ENCODE measurements at regions not wholly inside any gene's neighbourhood (a gene's known extent, or its start where the extent isn't known, plus 50 kb on each side); places are given as distances from the start of the nearest gene placed in this dataset.

DNA sequence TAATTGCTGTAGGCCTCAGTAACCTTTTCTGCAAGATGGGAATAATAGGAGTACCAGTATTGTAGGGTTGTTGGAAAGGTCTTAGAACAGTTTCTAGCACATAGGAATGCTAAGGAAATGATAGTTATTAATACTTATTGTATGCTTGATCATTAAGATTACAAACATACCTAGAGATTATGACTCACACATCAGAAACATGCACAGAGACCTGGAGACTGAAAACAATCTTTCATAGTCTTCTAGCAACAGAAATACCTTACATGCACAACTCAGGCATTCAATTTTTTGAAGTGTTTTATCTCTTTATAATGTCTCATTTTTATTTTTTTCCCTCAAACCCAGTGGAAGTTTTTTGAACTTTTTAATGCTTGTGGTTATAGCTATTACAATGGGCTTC lies 104.4 kb upstream of the ZBTB20 start:
- H3K4me3 ChIP-seq (ENCODE audit: insufficient read depth, low read length, poor library complexity, severe bottlenecking) = no peak overlapping the region
- TF ChIP-seq, protein P1, sequence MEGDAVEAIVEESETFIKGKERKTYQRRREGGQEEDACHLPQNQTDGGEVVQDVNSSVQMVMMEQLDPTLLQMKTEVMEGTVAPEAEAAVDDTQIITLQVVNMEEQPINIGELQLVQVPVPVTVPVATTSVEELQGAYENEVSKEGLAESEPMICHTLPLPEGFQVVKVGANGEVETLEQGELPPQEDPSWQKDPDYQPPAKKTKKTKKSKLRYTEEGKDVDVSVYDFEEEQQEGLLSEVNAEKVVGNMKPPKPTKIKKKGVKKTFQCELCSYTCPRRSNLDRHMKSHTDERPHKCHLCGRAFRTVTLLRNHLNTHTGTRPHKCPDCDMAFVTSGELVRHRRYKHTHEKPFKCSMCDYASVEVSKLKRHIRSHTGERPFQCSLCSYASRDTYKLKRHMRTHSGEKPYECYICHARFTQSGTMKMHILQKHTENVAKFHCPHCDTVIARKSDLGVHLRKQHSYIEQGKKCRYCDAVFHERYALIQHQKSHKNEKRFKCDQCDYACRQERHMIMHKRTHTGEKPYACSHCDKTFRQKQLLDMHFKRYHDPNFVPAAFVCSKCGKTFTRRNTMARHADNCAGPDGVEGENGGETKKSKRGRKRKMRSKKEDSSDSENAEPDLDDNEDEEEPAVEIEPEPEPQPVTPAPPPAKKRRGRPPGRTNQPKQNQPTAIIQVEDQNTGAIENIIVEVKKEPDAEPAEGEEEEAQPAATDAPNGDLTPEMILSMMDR (IDR thresholded peaks at IDR 0.05; ENCODE audit: insufficient read depth, low read length, poor library complexity, severe bottlenecking) = no peak
- TF ChIP-seq EZH2phosphoT487 (conservative IDR thresholded peaks at IDR 0.05; ENCODE audit: low read length) = no peak
- H3K9me2 ChIP-seq (replicated peaks; ENCODE audit: insufficient read depth, low read length) = no peaks in the 10 kb centered on the region
- no peaks in the 10 kb centered on the region for H4K20me1 ChIP-seq (ENCODE audit: low read depth, low read length)
- no peaks in the 10 kb centered on the region for H3K9me3 ChIP-seq (ENCODE audit: insufficient read depth, low read length)
- H3F3A ChIP-seq (ENCODE audit: insufficient read depth) = no peaks in the 10 kb centered on the region
- no peak overlapping the region for H3K4me2 ChIP-seq (ENCODE audit: low read depth, low read length, poor library complexity, severe bottlenecking)
- no peaks in the 10 kb centered on the region for H3K36me3 ChIP-seq (ENCODE audit: low read length)
- H2AFZ ChIP-seq (ENCODE audit: low read depth, low read length, severe bottlenecking) = no peak overlapping the region
- H3K79me2 ChIP-seq (ENCODE audit: insufficient read depth, low read length) = no peaks in the 10 kb centered on the region
- no peaks in the 10 kb centered on the region for H3K27me3 ChIP-seq (ENCODE audit: low read length)
- H3K9ac ChIP-seq (ENCODE audit: low read length) = no peak overlapping the region
- H3K27ac ChIP-seq (ENCODE audit: low read depth, low read length) = no peak overlapping the region

- TF ChIP-seq EZH2phosphoT487 (conservative IDR thresholded peaks at IDR 0.05; ENCODE audit: low read length) = no peak
- TF ChIP-seq, protein P1 (IDR thresholded peaks at IDR 0.05; ENCODE audit: insufficient read depth, low read length, poor library complexity, severe bottlenecking) = no peak
- Histone ChIP-seq H3K36me3 (ENCODE audit: low read length) (no peaks in the 10 kb centered on the region), H2AFZ (ENCODE audit: low read depth, low read length, severe bottlenecking) (no peak overlapping the region), H3K9ac (ENCODE audit: low read length) (no peak overlapping the region), H3K4me3 (ENCODE audit: insufficient read depth, low read length, poor library complexity, severe bottlenecking) (no peak overlapping the region), H3K79me2 (ENCODE audit: insufficient read depth, low read length) (no peaks in the 10 kb centered on the region), H3K27me3 (ENCODE audit: low read length) (no peaks in the 10 kb centered on the region), H3K9me3 (ENCODE audit: insufficient read depth, low read length) (no peaks in the 10 kb centered on the region), H3K9me2 (replicated peaks; ENCODE audit: insufficient read depth, low read length) (no peaks in the 10 kb centered on the region), H3K4me2 (ENCODE audit: low read depth, low read length, poor library complexity, severe bottlenecking) (no peak overlapping the region), H3K27ac (ENCODE audit: low read depth, low read length) (no peak overlapping the region), H3F3A (ENCODE audit: insufficient read depth) (no peaks in the 10 kb centered on the region), H4K20me1 (ENCODE audit: low read depth, low read length) (no peaks in the 10 kb centered on the region)
Measured at GRCh38 chr3:115252679-115253078, 105.6 kb upstream of the ZBTB20 start.

GRCh38 chr3:115254492-115255196 lies 107.6 kb upstream of the ZBTB20 start:
- no peaks in the 10 kb centered on the region for H3K27me3 ChIP-seq (ENCODE audit: low read length)
- H3K9ac ChIP-seq (ENCODE audit: low read length) = no peak overlapping the region
- no peak overlapping the region for H3K4me2 ChIP-seq (ENCODE audit: low read depth, low read length, poor library complexity, severe bottlenecking)

More at GRCh38 chr3:115254492-115255196, 107.6 kb upstream of the ZBTB20 start:
- H2AFZ ChIP-seq (ENCODE audit: low read depth, low read length, severe bottlenecking) = no peak overlapping the region
- H3K79me2 ChIP-seq (ENCODE audit: insufficient read depth, low read length) = no peaks in the 10 kb centered on the region
- H3F3A ChIP-seq (ENCODE audit: insufficient read depth) = no peaks in the 10 kb centered on the region
- H3K27ac ChIP-seq (ENCODE audit: low read depth, low read length) = no peak overlapping the region
- no peak for TF ChIP-seq EZH2phosphoT487 (conservative IDR thresholded peaks at IDR 0.05; ENCODE audit: low read length)
- TF ChIP-seq, protein P1 (IDR thresholded peaks at IDR 0.05; ENCODE audit: insufficient read depth, low read length, poor library complexity, severe bottlenecking) = no peak
- H3K9me2 ChIP-seq (replicated peaks; ENCODE audit: insufficient read depth, low read length) = no peaks in the 10 kb centered on the region
- no peaks in the 10 kb centered on the region for H3K36me3 ChIP-seq (ENCODE audit: low read length)
- H4K20me1 ChIP-seq (ENCODE audit: low read depth, low read length) = no peaks in the 10 kb centered on the region
- H3K4me3 ChIP-seq (ENCODE audit: insufficient read depth, low read length, poor library complexity, severe bottlenecking) = no peak overlapping the region
- H3K9me3 ChIP-seq (ENCODE audit: insufficient read depth, low read length) = no peaks in the 10 kb centered on the region

Data from SU-DHL-6 (cell line).